ENCODE measurements at regions not wholly inside any gene's neighbourhood (a gene's known extent, or its start where the extent isn't known, plus 50 kb on each side); places are given as distances from the start of the nearest gene placed in this dataset.

- TF ChIP-seq, protein P1, sequence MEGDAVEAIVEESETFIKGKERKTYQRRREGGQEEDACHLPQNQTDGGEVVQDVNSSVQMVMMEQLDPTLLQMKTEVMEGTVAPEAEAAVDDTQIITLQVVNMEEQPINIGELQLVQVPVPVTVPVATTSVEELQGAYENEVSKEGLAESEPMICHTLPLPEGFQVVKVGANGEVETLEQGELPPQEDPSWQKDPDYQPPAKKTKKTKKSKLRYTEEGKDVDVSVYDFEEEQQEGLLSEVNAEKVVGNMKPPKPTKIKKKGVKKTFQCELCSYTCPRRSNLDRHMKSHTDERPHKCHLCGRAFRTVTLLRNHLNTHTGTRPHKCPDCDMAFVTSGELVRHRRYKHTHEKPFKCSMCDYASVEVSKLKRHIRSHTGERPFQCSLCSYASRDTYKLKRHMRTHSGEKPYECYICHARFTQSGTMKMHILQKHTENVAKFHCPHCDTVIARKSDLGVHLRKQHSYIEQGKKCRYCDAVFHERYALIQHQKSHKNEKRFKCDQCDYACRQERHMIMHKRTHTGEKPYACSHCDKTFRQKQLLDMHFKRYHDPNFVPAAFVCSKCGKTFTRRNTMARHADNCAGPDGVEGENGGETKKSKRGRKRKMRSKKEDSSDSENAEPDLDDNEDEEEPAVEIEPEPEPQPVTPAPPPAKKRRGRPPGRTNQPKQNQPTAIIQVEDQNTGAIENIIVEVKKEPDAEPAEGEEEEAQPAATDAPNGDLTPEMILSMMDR (IDR thresholded peaks at IDR 0.05) = no peak
- TF ChIP-seq POLR2A (IDR thresholded peaks at IDR 0.05) = no peak
These were observed 207.3 kb upstream of the ANXA10 start for GRCh38 chr4:167885071-167885470.

Measured in Peyer's patch (tissue), 4 donors.